Gastrocnemius medialis (tissue), 4 donors: ENCODE measurements at regions not wholly inside any gene's neighbourhood (a gene's known extent, or its start where the extent isn't known, plus 50 kb on each side); places are given as distances from the start of the nearest gene placed in this dataset.

Experiments
- CTCF ChIP-seq, 5 experiments: fragments of 450-650 bp in 3 of 5; fragments of 200-600 bp in 2 of 5; sonication (generic) in 2 of 5; IDR thresholded peaks in 4 of 5; conservative IDR thresholded peaks in 1 of 5; 1 replicate in 4 of 5; 2 replicates in 1 of 5; pipeline ENCODE4 v1.5.1; 2016 to 2019; ENCODE audit warnings: antibody characterized with exemption in 5 of 5, mild to moderate bottlenecking in 3 of 5, moderate library complexity in 3 of 5
- POLR2A ChIP-seq, 2 donors: fragments of 450-650 bp; IDR thresholded peaks; one replicate each; pipeline ENCODE4 v1.6.1; 2017; ENCODE audit warnings: antibody characterized with exemption in 2 of 2, mild to moderate bottlenecking in 2 of 2, moderate library complexity in 2 of 2

- TF ChIP-seq CTCF (IDR thresholded peaks at IDR 0.05 in 4 of 5, conservative IDR thresholded peaks at IDR 0.05 in 1 of 5) (no peak), POLR2A (IDR thresholded peaks at IDR 0.05) (no peak)
Measured at GRCh38 chr10:7092603-7093002, 318.2 kb downstream of the SFMBT2 start.
